ENCODE measurements at regions not wholly inside any gene's neighbourhood (a gene's known extent, or its start where the extent isn't known, plus 50 kb on each side); places are given as distances from the start of the nearest gene placed in this dataset.

DNA sequence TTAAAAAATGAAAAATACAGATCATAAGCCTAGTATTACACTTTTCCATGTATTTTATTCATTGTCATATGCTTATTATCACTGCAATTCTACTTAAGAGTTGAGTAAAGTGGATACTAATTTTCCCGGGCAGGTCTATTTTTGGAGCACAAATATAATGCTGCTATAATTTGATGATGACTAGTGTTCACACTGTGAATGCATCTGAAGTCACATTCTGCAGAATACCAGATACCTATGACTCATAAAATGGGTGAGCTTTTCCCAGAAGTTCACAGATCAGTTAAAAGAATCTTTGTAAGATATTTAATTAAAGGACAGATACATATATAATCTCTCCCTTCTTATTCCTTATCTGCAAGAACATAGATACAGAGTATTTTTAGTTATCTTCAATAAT lies 79.8 kb upstream of the MC4R start:
- TF ChIP-seq, protein P1, sequence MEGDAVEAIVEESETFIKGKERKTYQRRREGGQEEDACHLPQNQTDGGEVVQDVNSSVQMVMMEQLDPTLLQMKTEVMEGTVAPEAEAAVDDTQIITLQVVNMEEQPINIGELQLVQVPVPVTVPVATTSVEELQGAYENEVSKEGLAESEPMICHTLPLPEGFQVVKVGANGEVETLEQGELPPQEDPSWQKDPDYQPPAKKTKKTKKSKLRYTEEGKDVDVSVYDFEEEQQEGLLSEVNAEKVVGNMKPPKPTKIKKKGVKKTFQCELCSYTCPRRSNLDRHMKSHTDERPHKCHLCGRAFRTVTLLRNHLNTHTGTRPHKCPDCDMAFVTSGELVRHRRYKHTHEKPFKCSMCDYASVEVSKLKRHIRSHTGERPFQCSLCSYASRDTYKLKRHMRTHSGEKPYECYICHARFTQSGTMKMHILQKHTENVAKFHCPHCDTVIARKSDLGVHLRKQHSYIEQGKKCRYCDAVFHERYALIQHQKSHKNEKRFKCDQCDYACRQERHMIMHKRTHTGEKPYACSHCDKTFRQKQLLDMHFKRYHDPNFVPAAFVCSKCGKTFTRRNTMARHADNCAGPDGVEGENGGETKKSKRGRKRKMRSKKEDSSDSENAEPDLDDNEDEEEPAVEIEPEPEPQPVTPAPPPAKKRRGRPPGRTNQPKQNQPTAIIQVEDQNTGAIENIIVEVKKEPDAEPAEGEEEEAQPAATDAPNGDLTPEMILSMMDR (IDR thresholded peaks at IDR 0.05 in 8 of 11, conservative IDR thresholded peaks at IDR 0.05 in 3 of 11): no peak
- TF ChIP-seq POLR2AphosphoS5 (IDR thresholded peaks at IDR 0.05): no peak
